SJCRH30 (cell line): ENCODE measurements at regions not wholly inside any gene's neighbourhood (a gene's known extent, or its start where the extent isn't known, plus 50 kb on each side); places are given as distances from the start of the nearest gene placed in this dataset.
A peak's percentile ranks its signal among the peaks of the same experiment; 100 is the strongest.
"Not testable (repeated sequence)": the region's sequence is repeated elsewhere in the genome, so short reads cannot be mapped to it uniquely, and the experiment has no call there.

Experiments used
- DNase-seq, 2 experiments: peaks; one replicate each; pipeline ENCODE4 v3.0.0-alpha.2; 2015 to 2020
- H3K27ac ChIP-seq: fragments of 250-450 bp; sonication (Bioruptor Pico); 2 replicates; pipeline ENCODE4 v1.5.1; 2020; ENCODE audit warnings: mild to moderate bottlenecking, moderate library complexity
- H3K27me3 ChIP-seq: fragments of 250-450 bp; sonication (Bioruptor Pico); 2 replicates; pipeline ENCODE4 v1.5.1; 2020; ENCODE audit warnings: mild to moderate bottlenecking, moderate library complexity
- H3K36me3 ChIP-seq: fragments of 250-450 bp; sonication (Bioruptor Pico); 2 replicates; pipeline ENCODE4 v1.5.1; 2020; ENCODE audit warnings: mild to moderate bottlenecking, moderate library complexity
- H3K4me1 ChIP-seq: fragments of 250-450 bp; sonication (Bioruptor Pico); 2 replicates; pipeline ENCODE4 v1.5.1; 2020; ENCODE audit warnings: mild to moderate bottlenecking, moderate library complexity
- H3K4me3 ChIP-seq: fragments of 250-450 bp; sonication (Bioruptor Pico); 2 replicates; pipeline ENCODE4 v1.5.1; 2020; ENCODE audit warnings: mild to moderate bottlenecking, moderate library complexity
- H3K9me3 ChIP-seq: fragments of 250-450 bp; sonication (Bioruptor Pico); replicated peaks from 2 replicates; pipeline ENCODE4 v1.5.1; 2020; ENCODE audit warnings: mild to moderate bottlenecking, moderate library complexity

DNA sequence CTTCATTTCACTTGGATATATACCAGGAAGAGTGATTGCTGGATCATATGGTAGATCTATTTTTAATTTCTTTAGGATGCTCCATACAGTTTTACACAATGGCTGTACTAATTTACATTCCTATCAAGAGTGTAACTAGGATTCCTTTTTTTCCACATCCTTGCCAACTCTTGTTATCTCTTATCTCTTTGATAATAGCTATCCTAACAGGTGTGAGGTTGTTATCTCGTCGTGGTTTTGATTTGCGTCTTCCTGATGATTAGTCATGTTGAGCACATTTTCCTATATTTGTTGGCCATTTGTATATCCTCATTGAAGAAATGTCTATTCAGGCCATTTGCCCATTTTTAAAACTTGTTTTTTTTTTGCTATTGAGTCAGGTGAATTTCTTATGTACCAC lies 552.4 kb downstream of the RFPL4B start:
- Histone ChIP-seq H3K36me3 (no peaks in the 10 kb centered on the region), H3K27me3 (no peaks in the 10 kb centered on the region), H3K4me1 (no peaks in the 10 kb centered on the region), H3K27ac (no peak overlapping the region), H3K4me3 (no peak overlapping the region), H3K9me3 (peaks cover 13% of the 10 kb centered on the region; the same call in 1 of the 2 replicates)
- peak; percentile 14 to 42 for DNase-seq

DNA sequence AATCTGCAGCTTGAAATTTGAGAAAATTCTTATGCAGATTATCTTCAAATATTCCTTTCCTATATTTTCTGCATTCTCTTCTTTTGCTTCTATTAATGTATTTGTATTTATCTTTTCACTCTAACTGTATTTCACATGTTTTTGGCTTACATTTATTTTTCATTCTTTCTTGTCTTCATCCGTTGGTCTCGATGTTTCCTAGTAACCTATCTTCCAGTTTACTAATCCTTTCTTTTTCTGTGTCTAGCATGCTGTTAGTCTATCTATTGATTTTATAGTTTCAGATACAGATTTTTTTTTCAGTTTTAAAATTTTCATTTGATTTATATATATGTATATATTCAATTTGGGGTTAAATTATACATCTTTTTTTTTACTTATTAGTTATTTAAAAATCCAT lies 556.2 kb downstream of the RFPL4B start:
- H3K4me3 ChIP-seq, result no peak overlapping the region
- no peaks in the 10 kb centered on the region for H3K27me3 ChIP-seq
- H3K4me1 ChIP-seq, result peaks cover 23% of the 10 kb centered on the region
- H3K9me3 ChIP-seq, result peaks cover 8% of the 10 kb centered on the region; the same call in 1 of the 2 replicates
- DNase-seq, result no peak
- H3K36me3 ChIP-seq, result no peaks in the 10 kb centered on the region
- no peak overlapping the region for H3K27ac ChIP-seq

DNA sequence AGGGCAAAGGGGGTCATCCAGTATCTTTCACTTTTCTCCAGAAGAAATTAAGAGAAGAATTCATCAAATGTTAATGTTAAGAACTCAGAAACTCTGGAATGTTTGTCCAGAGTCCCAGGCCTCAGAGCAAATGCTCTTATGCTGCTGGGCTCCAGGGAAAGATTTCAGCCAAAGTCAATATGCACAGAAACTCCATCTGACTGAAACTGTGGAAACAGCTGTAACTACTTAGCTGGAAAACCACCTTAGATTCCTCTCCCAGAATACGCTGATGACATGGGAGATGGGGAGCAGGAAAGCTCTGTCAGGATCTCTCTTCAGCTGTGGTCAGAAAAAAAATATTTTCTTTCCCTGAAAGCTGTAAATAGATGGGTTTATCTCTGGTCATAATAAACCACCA lies 559.6 kb downstream of the RFPL4B start:
- Histone ChIP-seq H3K4me1 (peaks cover 43% of the 10 kb centered on the region), H3K4me3 (peak overlapping the region; percentile 12; the same call in 1 of the 2 replicates), H3K27me3 (no peaks in the 10 kb centered on the region), H3K27ac (peak overlapping the region; percentile 72), H3K36me3 (no peaks in the 10 kb centered on the region), H3K9me3 (peaks cover 8% of the 10 kb centered on the region; the same call in 1 of the 2 replicates)
- peak; percentile 78 to 92 for DNase-seq

DNA sequence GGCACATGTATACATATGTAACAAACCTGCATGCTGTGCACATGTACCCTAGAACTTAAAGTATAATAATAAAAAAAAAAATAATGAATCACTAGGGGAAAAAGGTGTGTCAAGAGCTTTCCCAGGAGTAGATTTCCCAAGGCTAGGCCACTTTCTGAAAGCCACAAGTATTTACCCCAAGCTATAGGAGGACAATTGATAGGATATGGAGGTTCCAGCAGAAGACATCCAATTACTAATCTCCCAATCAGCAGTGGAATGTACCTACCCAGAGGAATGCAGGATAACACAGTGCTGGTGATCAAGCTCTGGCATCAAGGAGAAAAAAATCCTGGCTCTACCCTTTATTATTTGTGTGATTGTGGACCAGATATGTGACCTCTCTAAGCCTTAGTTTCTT lies 562.7 kb downstream of the RFPL4B start:
- peak overlapping the region; percentile 61 for H3K27ac ChIP-seq

DNA sequence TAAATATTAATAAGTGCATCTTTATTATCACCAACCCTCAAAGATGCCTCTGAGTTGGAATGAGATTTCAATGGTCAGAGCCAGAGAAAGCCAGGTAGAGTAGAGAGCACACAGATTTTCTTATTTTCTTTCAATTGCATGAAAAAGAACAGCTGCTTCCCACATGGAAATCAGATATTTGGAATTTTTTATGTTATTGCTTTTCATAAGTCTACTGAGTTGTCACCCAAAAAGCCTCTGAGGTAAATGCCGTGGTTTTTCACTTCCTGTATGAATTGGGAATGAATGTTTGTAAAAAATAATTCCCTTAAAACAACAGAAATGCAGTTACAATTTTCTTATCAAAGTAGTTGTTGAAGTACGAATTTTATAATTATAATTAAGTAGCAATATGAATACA lies 563.1 kb downstream of the RFPL4B start:
- peak; percentile 12 to 47 for DNase-seq
- H3K9me3 ChIP-seq, result no peaks in the 10 kb centered on the region

More for the DNA sequence above, 562.7 kb downstream of the RFPL4B start:
- DNase-seq, result peak; percentile 3 to 31
- no peaks in the 10 kb centered on the region for H3K9me3 ChIP-seq
- H3K4me1 ChIP-seq, result peaks cover 60% of the 10 kb centered on the region
- no peaks in the 10 kb centered on the region for H3K27me3 ChIP-seq
- H3K36me3 ChIP-seq, result no peaks in the 10 kb centered on the region
- no peak overlapping the region for H3K4me3 ChIP-seq

DNA sequence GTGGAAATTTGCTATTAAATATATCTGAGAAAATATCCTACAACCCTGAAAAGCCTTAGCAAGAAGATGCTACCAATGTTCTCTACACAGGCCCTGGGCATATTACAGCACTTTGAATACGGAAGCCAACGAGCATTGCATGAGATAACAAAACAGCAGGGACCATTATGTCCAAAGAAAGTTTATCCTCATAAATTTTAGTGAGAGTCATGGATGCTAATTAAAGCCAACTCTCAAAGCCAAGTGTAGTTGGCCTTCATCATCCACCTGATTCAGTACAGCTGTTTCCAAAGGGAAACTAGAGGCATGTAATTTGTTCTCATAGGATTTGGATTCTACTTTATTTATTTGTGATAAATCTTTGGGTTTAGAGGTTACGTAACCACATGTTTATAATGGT lies 564.8 kb downstream of the RFPL4B start:
- DNase-seq, result peak in 1 of 2 experiments; percentile 63
- Histone ChIP-seq H3K27me3 (no peaks in the 10 kb centered on the region), H3K27ac (no peak overlapping the region)

More for the DNA sequence above, 563.1 kb downstream of the RFPL4B start:
- H3K27ac ChIP-seq, result peak overlapping the region; percentile 61
- no peaks in the 10 kb centered on the region for H3K36me3 ChIP-seq
- peaks cover 60% of the 10 kb centered on the region for H3K4me1 ChIP-seq
- no peak overlapping the region for H3K4me3 ChIP-seq
- no peaks in the 10 kb centered on the region for H3K27me3 ChIP-seq

DNA sequence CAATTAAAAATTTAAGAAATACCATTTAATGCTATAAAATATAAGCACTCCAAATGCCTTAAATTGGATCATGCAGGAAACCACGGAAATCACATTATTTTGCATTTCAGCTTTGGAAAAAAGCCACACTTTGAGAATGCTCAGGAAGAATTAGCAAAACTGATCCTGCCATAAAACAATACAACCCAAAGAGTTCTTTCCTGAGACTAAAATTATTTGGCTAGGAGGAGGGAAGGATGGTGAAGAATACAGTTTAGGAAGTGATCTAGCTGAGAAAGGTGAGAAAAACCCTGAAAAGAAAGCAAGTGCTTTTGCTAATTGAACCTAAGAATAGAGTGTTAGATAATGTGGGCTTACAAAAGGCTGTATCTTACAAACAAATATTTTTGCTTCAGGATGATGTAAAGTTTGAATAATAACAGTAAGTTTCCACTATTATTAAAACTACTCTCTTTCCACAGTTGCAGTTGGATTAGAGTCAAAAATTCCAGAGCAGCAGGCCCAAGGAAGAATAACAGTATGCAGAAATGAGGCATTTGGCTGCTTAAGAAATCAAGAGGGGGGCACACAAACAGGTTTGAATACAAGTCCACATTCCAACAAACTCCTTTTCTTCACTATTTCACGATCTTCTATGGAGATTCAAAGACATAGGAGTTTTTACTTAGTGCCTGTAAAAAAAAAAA lies 565.4 kb downstream of the RFPL4B start:
- Histone ChIP-seq H3K4me3 (no peak overlapping the region), H3K27ac (no peak overlapping the region), H3K9me3 (no peaks in the 10 kb centered on the region), H3K4me1 (peaks cover 40% of the 10 kb centered on the region), H3K36me3 (no peaks in the 10 kb centered on the region), H3K27me3 (no peaks in the 10 kb centered on the region)
- peak in 1 of 2 experiments; percentile 28 for DNase-seq

More for the DNA sequence above, 564.8 kb downstream of the RFPL4B start:
- Histone ChIP-seq H3K4me1 (peaks cover 46% of the 10 kb centered on the region), H3K9me3 (no peaks in the 10 kb centered on the region), H3K36me3 (no peaks in the 10 kb centered on the region), H3K4me3 (no peak overlapping the region)

DNA sequence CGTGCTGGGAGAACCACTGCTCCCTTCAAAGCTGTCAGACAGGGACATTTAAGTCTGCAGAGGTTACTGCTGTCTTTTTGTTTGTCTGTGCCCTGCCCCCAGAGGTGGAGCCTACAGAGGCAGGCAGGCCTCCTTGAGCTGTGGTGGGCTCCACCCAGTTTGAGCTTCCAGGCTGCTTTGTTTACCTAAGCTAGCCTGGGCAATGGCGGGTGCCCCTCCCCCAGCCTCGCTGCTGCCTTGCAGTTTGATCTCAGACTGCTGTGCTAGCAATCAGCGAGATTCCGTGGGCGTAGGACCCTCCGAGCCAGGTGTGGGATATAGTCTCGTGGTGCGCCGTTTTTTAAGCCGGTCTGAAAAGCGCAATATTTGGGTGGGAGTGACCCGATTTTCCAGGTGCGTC lies 572.6 kb downstream of the RFPL4B start:
- H3K36me3 ChIP-seq, H3K27me3 ChIP-seq, DNase-seq, H3K4me1 ChIP-seq, H3K27ac ChIP-seq, H3K4me3 ChIP-seq: not testable (repeated sequence)
- H3K9me3 ChIP-seq, result peaks cover 11% of the 10 kb centered on the region

DNA sequence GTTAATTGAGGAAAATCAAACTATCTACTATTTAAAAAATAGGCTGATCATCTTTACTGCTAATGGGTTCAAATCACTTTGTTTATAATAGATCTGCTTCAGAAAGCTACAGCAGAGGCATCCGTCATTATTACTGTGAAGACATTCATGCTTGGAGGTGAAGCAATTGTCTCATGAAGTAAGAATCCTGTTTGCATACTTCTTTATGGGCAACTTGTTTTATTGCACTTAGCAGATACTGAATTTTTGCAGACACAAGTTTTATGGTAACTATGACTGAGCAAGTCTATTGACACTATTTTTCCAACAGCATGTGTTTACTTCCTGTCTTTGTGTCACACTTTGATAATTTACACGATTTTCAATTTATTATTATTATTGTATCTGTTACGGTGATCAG lies 573.9 kb downstream of the RFPL4B start:
- Histone ChIP-seq H3K4me3 (no peak overlapping the region), H3K27me3 (no peaks in the 10 kb centered on the region), H3K4me1 (no peaks in the 10 kb centered on the region), H3K27ac (no peak overlapping the region), H3K36me3 (0 out of 2 replicates have a peak, but pooled peaks cover 1% of the 10 kb centered on the region), H3K9me3 (peaks cover 11% of the 10 kb centered on the region)
- no peak for DNase-seq

DNA sequence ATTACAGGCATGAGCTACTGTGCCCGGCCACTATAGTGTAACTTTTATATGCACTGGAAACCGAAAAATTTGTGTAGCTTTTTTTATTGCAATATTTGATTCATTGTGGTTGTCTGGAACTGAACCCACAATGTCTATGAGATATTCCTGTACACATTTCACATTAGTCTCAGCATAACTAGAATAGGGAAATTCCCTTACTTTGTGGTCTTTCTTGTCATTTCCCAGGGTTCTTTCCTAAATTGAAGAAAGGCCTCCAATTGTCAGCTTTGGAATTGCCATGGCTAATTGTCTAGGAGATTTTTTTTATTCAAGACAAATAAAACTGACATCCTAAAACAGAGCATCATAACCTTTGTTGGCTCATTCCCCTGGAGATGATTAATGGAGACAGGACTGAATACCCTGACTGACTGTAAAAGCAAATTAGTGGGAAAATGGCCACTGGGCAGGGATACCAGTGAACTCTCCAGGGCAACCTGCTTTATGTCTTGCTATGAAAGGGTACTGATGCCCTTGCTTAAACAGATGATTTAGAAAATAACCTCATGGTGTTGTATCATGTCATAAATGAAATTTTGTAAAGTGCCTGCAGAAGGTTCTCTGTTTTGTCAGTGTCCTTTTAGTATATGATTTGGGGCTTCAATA lies 576.9 kb downstream of the RFPL4B start:
- no peak for DNase-seq
- Histone ChIP-seq H3K27me3 (no peaks in the 10 kb centered on the region), H3K4me1 (peaks cover 6% of the 10 kb centered on the region), H3K27ac (no peak overlapping the region), H3K9me3 (peaks cover 11% of the 10 kb centered on the region), H3K36me3 (0 out of 2 replicates have a peak, but pooled peaks cover 2% of the 10 kb centered on the region), H3K4me3 (no peak overlapping the region)

DNA sequence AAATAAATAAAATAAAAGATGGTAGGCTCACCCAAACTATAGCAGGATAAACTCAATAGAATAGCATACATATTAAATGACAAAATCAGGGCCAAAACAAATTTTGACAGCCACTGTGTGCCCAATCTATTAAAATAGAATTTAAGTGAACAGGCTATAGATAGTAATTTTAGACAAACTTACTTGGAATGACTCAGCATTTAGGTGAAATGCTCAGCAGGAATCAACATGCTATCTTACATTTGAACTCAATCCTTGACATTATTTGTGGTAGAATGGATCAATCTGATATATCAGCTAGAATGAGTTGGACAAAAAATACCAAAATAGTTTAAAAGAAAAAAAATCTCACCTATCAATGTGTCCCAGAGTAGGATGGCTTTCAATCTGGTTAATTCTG lies 578.6 kb downstream of the RFPL4B start:
- H3K36me3 ChIP-seq, result 0 out of 2 replicates have a peak, but pooled peaks cover 2% of the 10 kb centered on the region
- H3K4me3 ChIP-seq, result no peak overlapping the region
- H3K27me3 ChIP-seq, result no peaks in the 10 kb centered on the region
- no peak overlapping the region for H3K27ac ChIP-seq
- no peak for DNase-seq
- H3K9me3 ChIP-seq, result peaks cover 11% of the 10 kb centered on the region
- H3K4me1 ChIP-seq, result peaks cover 21% of the 10 kb centered on the region

DNA sequence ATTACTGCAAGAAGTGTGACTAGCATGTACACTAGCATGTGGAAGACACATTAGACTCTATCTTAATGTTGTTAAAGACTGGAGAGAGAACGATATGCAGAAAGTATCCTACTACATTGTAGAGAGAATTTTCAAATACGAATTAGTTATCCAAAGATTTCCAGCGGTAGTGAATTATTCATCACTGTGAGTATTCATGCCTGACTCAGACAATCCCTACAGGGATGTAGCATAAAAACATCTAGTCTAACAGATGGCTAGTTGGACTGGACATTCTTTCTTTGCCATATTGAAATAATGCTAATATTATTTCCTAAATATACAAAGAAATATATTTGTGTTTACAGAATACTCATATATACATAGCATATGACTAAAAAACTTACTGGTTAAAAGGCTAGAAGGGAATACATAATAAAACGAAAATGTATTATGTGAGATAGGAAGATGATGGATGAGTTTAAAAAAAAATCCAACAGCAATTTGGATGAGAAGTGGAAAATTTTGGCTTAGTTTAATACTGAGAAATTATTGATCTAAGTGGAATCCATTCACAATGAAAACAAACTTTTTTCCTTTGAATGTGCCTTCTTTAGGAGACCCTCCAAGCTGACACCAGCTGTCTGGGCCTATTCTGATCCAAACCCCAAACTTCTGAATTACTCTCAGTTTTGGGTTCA lies 580.7 kb downstream of the RFPL4B start:
- Histone ChIP-seq H3K27me3 (no peaks in the 10 kb centered on the region), H3K4me3 (no peak overlapping the region), H3K27ac (no peak overlapping the region), H3K9me3 (peaks cover 2% of the 10 kb centered on the region), H3K4me1 (peaks cover 32% of the 10 kb centered on the region), H3K36me3 (0 out of 2 replicates have a peak, but pooled peaks cover 2% of the 10 kb centered on the region)
- DNase-seq, result no peak

DNA sequence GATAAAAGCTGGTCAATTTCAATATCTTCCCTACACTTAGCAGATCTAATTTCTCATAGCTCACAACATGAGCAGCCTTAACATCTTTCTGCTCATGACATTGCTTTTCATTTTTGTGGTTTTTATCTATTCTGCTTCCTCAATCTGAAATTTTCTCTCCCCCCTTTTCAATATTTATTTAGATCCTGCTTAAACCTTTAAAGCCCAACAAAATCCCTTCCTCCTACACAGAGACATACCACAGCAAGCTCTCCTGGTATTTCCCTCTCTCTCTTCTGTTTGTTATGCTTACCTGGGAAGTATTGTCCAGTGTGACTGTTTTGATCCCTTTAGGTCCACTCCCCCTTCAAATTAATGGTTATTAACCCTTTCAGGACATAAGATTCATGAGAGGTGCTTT lies 582.5 kb downstream of the RFPL4B start:
- Histone ChIP-seq H3K9me3 (no peaks in the 10 kb centered on the region; the same call in 1 of the 2 replicates), H3K4me1 (peaks cover 32% of the 10 kb centered on the region), H3K27ac (no peak overlapping the region), H3K27me3 (no peaks in the 10 kb centered on the region), H3K36me3 (0 out of 2 replicates have a peak, but pooled peaks cover 2% of the 10 kb centered on the region), H3K4me3 (no peak overlapping the region)
- DNase-seq, result no peak

DNA sequence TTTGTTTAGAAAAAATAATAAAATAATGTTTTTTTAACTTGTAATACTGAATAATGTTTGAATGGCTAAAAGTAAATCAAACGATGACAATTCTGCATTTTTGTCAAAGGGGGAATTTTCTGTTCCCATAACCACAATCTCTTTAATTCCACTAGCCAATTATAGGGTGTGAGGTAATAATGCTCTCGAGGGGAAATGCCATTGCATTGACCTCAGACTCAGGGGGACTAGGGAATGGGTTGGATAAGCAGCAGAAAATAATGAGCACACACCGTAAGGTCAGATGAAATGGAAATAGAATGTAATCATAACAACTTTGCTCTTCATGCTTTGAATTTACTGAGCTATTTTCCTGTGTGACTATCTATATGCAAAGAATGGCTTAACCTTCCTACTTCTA lies 584.7 kb downstream of the RFPL4B start:
- peak in 1 of 2 experiments; percentile 38 for DNase-seq
- H3K4me3 ChIP-seq, result no peak overlapping the region
- H3K27ac ChIP-seq, result no peak overlapping the region

DNA sequence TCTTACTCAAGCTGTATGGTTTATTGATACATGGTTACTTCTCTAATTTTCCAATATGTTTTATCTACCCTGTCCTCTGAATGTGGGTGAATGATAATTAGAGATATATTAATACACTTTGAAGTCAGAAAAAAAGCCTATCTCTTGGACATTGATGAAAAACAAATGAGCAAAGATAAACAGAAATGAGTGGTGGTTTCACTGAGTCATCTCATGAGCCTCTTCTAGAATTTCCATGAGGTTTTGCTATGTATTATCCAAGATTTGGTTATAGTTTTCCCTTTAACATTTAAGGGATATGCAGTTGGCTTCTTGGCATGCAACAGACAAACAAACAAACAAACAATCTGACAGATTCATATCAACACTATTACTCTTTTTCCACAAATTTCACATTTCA lies 586.8 kb downstream of the RFPL4B start:
- H3K36me3 ChIP-seq, result no peaks in the 10 kb centered on the region
- H3K4me3 ChIP-seq, result no peak overlapping the region
- no peak for DNase-seq
- H3K9me3 ChIP-seq, result no peaks in the 10 kb centered on the region
- H3K27me3 ChIP-seq, result no peaks in the 10 kb centered on the region
- peaks cover 27% of the 10 kb centered on the region for H3K4me1 ChIP-seq
- no peak overlapping the region for H3K27ac ChIP-seq

More for the DNA sequence above, 584.7 kb downstream of the RFPL4B start:
- Histone ChIP-seq H3K9me3 (no peaks in the 10 kb centered on the region), H3K4me1 (peaks cover 32% of the 10 kb centered on the region), H3K27me3 (no peaks in the 10 kb centered on the region), H3K36me3 (no peaks in the 10 kb centered on the region)
